ENCODE measurements at regions not wholly inside any gene's neighbourhood (a gene's known extent, or its start where the extent isn't known, plus 50 kb on each side); places are given as distances from the start of the nearest gene placed in this dataset.

- Histone ChIP-seq H3K9me3 (no peaks in the 10 kb centered on the region), H3K4me3 (no peak overlapping the region), H3K27ac (no peak overlapping the region), H3K4me1 (replicated peaks) (no peaks in the 10 kb centered on the region), H3K27me3 (replicated peaks; ENCODE audit: insufficient read depth) (no peaks in the 10 kb centered on the region), H3K36me3 (no peaks in the 10 kb centered on the region)
- TF ChIP-seq CTCF (IDR thresholded peaks at IDR 0.05) = no peak
- no peak for TF ChIP-seq POLR2A (IDR thresholded peaks at IDR 0.05)
- no peak for TF ChIP-seq POLR2AphosphoS5 (IDR thresholded peaks at IDR 0.05)
- no peak for DNase-seq (ENCODE audit: low spot score)
- 79% methylated on average over 1 of the region's 1 CpG for WGBS
- intact Hi-C loops (cut with DNase I) = no loop called here
Measured at GRCh38 chr5:97377582-97377981, 194.5 kb upstream of the RIOK2 start.

GRCh38 chr5:97383996-97384395, 200.9 kb upstream of the RIOK2 start:
- no peak for DNase-seq (ENCODE audit: low spot score)
- H3K4me1 ChIP-seq (replicated peaks) = no peaks in the 10 kb centered on the region
- no peak overlapping the region for H3K4me3 ChIP-seq
- H3K9me3 ChIP-seq = no peaks in the 10 kb centered on the region
- no peak for TF ChIP-seq POLR2AphosphoS5 (IDR thresholded peaks at IDR 0.05)
- no peak for TF ChIP-seq CTCF (IDR thresholded peaks at IDR 0.05)
- no peak for TF ChIP-seq POLR2A (IDR thresholded peaks at IDR 0.05)
- no peaks in the 10 kb centered on the region for H3K27me3 ChIP-seq (replicated peaks; ENCODE audit: insufficient read depth)
- intact Hi-C loops (cut with DNase I) = no loop called here
- no peak overlapping the region for H3K27ac ChIP-seq
- no peaks in the 10 kb centered on the region for H3K36me3 ChIP-seq
- 89% methylated on average over 1 of the region's 1 CpG for WGBS

GRCh38 chr5:97388794-97389193, 205.7 kb upstream of the RIOK2 start:
- intact Hi-C loops (cut with DNase I) = no loop called here
- H3K27ac ChIP-seq = no peak overlapping the region
- no peaks in the 10 kb centered on the region for H3K36me3 ChIP-seq
- no peaks in the 10 kb centered on the region for H3K27me3 ChIP-seq (replicated peaks; ENCODE audit: insufficient read depth)
- TF ChIP-seq POLR2A (IDR thresholded peaks at IDR 0.05) (no peak), POLR2AphosphoS5 (IDR thresholded peaks at IDR 0.05) (no peak), CTCF (IDR thresholded peaks at IDR 0.05) (no peak)
- DNase-seq (ENCODE audit: low spot score) = no peak
- no peak overlapping the region for H3K4me3 ChIP-seq
- H3K4me1 ChIP-seq (replicated peaks) = no peaks in the 10 kb centered on the region
- no peaks in the 10 kb centered on the region for H3K9me3 ChIP-seq
- WGBS = 87% methylated on average over 2 of the region's 2 CpGs

GRCh38 chr5:97400537-97400936, 217.5 kb upstream of the RIOK2 start:
- no peak overlapping the region for H3K27ac ChIP-seq
- TF ChIP-seq POLR2A (IDR thresholded peaks at IDR 0.05) (no peak), POLR2AphosphoS5 (IDR thresholded peaks at IDR 0.05) (no peak), CTCF (IDR thresholded peaks at IDR 0.05) (no peak)
- no peaks in the 10 kb centered on the region for H3K36me3 ChIP-seq
- intact Hi-C loops (cut with DNase I) = no loop called here
- H3K4me1 ChIP-seq (replicated peaks) = no peaks in the 10 kb centered on the region
- H3K27me3 ChIP-seq (replicated peaks; ENCODE audit: insufficient read depth) = no peaks in the 10 kb centered on the region
- DNase-seq (ENCODE audit: low spot score) = no peak
- H3K9me3 ChIP-seq = no peaks in the 10 kb centered on the region
- 37% methylated on average over 3 of the region's 3 CpGs for WGBS
- H3K4me3 ChIP-seq = no peak overlapping the region

- no peak overlapping the region for H3K4me3 ChIP-seq
- H3K9me3 ChIP-seq = no peaks in the 10 kb centered on the region
- H3K27me3 ChIP-seq (replicated peaks; ENCODE audit: insufficient read depth) = no peaks in the 10 kb centered on the region
- DNase-seq (ENCODE audit: low spot score) = no peak
- TF ChIP-seq CTCF (IDR thresholded peaks at IDR 0.05) (no peak), POLR2AphosphoS5 (IDR thresholded peaks at IDR 0.05) (no peak), POLR2A (IDR thresholded peaks at IDR 0.05) (no peak)
- WGBS = 95% methylated on average over 9 of the region's 9 CpGs
- intact Hi-C loops (cut with DNase I) = no loop called here
- no peaks in the 10 kb centered on the region for H3K36me3 ChIP-seq
- no peaks in the 10 kb centered on the region for H3K4me1 ChIP-seq (replicated peaks)
- no peak overlapping the region for H3K27ac ChIP-seq
Measured at GRCh38 chr5:97405941-97406340, 222.9 kb upstream of the RIOK2 start.
